SK-N-SH treated with all-trans-retinoic acid at 6 μM for 48 hours (cell line): ENCODE measurements at regions not wholly inside any gene's neighbourhood (a gene's known extent, or its start where the extent isn't known, plus 50 kb on each side); places are given as distances from the start of the nearest gene placed in this dataset.
A peak's percentile ranks its signal among the peaks of the same experiment; 100 is the strongest.

Experiments
- ATAC-seq: fragments of 200-7000 bp; cut with Tn5 transposase; 3 replicates; pipeline ENCODE4 v1.9.1; 2020; ENCODE audit warnings: mild to moderate bottlenecking, moderate library complexity
- ARNTL ChIP-seq: fragments of 450-650 bp; formaldehyde crosslinking; IDR thresholded peaks from 2 replicates; pipeline ENCODE4 v1.5.0; 2020; ENCODE audit warnings: low read depth, mild to moderate bottlenecking, moderate library complexity, borderline replicate concordance
- BACH2 ChIP-seq: fragments of 250-450 bp; sonication (Bioruptor Pico); IDR thresholded peaks from 2 replicates; pipeline ENCODE4 v1.9.0; 2021; ENCODE audit warnings: mild to moderate bottlenecking, borderline replicate concordance
- CSDC2 ChIP-seq: fragments of 250-450 bp; sonication (Bioruptor Pico); IDR thresholded peaks from 2 replicates; pipeline ENCODE4 v1.5.0; 2020; ENCODE audit warnings: mild to moderate bottlenecking, moderate library complexity
- ESRRG ChIP-seq: fragments of 250-450 bp; sonication (Bioruptor Pico); IDR thresholded peaks from 2 replicates; pipeline ENCODE4 v1.6.1; 2021; ENCODE audit warnings: mild to moderate bottlenecking
- GLIS3 ChIP-seq: fragments of 250-450 bp; sonication (Bioruptor Pico); IDR thresholded peaks from 2 replicates; pipeline ENCODE4 v1.5.0; 2020; ENCODE audit warnings: mild to moderate bottlenecking, moderate library complexity
- ISL1 ChIP-seq: fragments of 250-450 bp; sonication (Bioruptor Pico); IDR thresholded peaks from 2 replicates; pipeline ENCODE4 v2.1.2; 2022; ENCODE audit warnings: mild to moderate bottlenecking, moderate library complexity
- OSR1 ChIP-seq: fragments of 250-450 bp; sonication (Bioruptor Pico); IDR thresholded peaks from 2 replicates; pipeline ENCODE4 v1.8.0; 2022; ENCODE audit warnings: moderate library complexity, mild to moderate bottlenecking, inconsistent platforms
- PPARA ChIP-seq: fragments of 250-450 bp; sonication (Bioruptor Pico); IDR thresholded peaks from 2 replicates; pipeline ENCODE4 v1.5.0; 2020; ENCODE audit warnings: mild to moderate bottlenecking, borderline replicate concordance
- SNAI2 ChIP-seq: fragments of 250-450 bp; sonication (Bioruptor Pico); IDR thresholded peaks from 2 replicates; pipeline ENCODE4 v1.5.0; 2020; ENCODE audit warnings: mild to moderate bottlenecking, moderate library complexity
- TCF4 ChIP-seq: fragments of 250-450 bp; sonication (Bioruptor Pico); IDR thresholded peaks from 2 replicates; pipeline ENCODE4 v1.8.0; 2021; ENCODE audit warnings: mild to moderate bottlenecking, moderate library complexity, borderline replicate concordance
- ZC3H10 ChIP-seq: fragments of 250-450 bp; sonication (Bioruptor Pico); IDR thresholded peaks from 2 replicates; pipeline ENCODE4 v1.5.1; 2021; ENCODE audit warnings: mild to moderate bottlenecking, moderate library complexity
- ZFP3 ChIP-seq: fragments of 250-450 bp; sonication (Bioruptor Pico); IDR thresholded peaks from 2 replicates; pipeline ENCODE4 v1.5.0; 2020; ENCODE audit warnings: mild to moderate bottlenecking, moderate library complexity
- ZFP30 ChIP-seq: fragments of 450-650 bp; formaldehyde crosslinking; IDR thresholded peaks from 2 replicates; pipeline ENCODE4 v1.5.0; 2022; ENCODE audit warnings: mild to moderate bottlenecking, moderate library complexity
- ZNF565 ChIP-seq: fragments of 450-650 bp; formaldehyde crosslinking; conservative IDR thresholded peaks from 2 replicates; pipeline ENCODE4 v1.5.0; 2020; ENCODE audit warnings: low read depth, mild to moderate bottlenecking, moderate library complexity
- ZNF70 ChIP-seq: fragments of 450-650 bp; formaldehyde crosslinking; IDR thresholded peaks from 2 replicates; pipeline ENCODE4 v1.5.0; 2020; ENCODE audit warnings: mild to moderate bottlenecking, moderate library complexity
- ZNF8 ChIP-seq: fragments of 450-650 bp; formaldehyde crosslinking; IDR thresholded peaks from 2 replicates; pipeline ENCODE4 v1.5.0; 2020; ENCODE audit warnings: mild to moderate bottlenecking, moderate library complexity
- TF ChIP-seq, protein P1 (sequence below): fragments of 250-450 bp; sonication (Bioruptor Pico); IDR thresholded peaks from 2 replicates; pipeline ENCODE4 v1.5.1; 2021; ENCODE audit warnings: mild to moderate bottlenecking, moderate library complexity
- TF ChIP-seq, protein P2 (sequence below): fragments of 250-450 bp; sonication (Bioruptor Pico); IDR thresholded peaks from 2 replicates; pipeline ENCODE4 v1.8.0; 2020; ENCODE audit warnings: mild to moderate bottlenecking, moderate library complexity, borderline replicate concordance
- TF ChIP-seq, protein P3 (sequence below): fragments of 250-450 bp; sonication (Bioruptor Pico); IDR thresholded peaks from 2 replicates; pipeline ENCODE4 v1.5.1; 2020; ENCODE audit warnings: low read depth, mild to moderate bottlenecking, moderate library complexity

DNA sequence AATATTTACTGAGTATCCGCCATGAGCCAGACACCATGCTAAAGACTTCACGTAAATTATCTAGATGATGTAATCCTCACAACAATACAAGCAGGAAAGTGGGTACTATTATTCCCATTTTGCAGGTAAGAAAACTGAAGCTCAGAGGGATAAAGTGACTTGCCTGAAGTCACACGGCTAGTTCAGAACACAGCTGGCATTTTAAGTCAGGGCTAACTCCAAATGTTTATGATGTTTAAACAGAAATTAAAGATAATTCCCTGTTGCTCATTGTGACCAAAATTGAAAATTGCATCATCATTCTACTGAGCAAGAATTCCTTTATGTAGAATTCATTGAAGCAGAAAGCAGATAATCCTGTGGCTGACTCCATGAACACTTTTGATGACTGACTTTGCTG is 71.3 kb upstream of the STXBP5 start:
- TF ChIP-seq ESRRG (CRISPR knock-in tag) (no peak), ZC3H10 (CRISPR knock-in tag) (no peak), PPARA (no peak), OSR1 (CRISPR knock-in tag) (no peak), ZNF70 (no peak), ISL1 (CRISPR knock-in tag) (no peak), ZFP3 (CRISPR knock-in tag) (no peak), ZNF8 (no peak), BACH2 (CRISPR knock-in tag) (no peak), CSDC2 (CRISPR knock-in tag) (no peak), GLIS3 (CRISPR knock-in tag) (no peak), TCF4 (CRISPR knock-in tag) (no peak), ZNF565 (no peak), ZFP30 (CRISPR knock-in tag) (no peak)
- TF ChIP-seq, protein P1, sequence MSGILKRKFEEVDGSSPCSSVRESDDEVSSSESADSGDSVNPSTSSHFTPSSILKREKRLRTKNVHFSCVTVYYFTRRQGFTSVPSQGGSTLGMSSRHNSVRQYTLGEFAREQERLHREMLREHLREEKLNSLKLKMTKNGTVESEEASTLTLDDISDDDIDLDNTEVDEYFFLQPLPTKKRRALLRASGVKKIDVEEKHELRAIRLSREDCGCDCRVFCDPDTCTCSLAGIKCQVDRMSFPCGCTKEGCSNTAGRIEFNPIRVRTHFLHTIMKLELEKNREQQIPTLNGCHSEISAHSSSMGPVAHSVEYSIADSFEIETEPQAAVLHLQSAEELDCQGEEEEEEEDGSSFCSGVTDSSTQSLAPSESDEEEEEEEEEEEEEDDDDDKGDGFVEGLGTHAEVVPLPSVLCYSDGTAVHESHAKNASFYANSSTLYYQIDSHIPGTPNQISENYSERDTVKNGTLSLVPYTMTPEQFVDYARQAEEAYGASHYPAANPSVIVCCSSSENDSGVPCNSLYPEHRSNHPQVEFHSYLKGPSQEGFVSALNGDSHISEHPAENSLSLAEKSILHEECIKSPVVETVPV (CRISPR knock-in tag), result no peak
- TF ChIP-seq, protein P2, sequence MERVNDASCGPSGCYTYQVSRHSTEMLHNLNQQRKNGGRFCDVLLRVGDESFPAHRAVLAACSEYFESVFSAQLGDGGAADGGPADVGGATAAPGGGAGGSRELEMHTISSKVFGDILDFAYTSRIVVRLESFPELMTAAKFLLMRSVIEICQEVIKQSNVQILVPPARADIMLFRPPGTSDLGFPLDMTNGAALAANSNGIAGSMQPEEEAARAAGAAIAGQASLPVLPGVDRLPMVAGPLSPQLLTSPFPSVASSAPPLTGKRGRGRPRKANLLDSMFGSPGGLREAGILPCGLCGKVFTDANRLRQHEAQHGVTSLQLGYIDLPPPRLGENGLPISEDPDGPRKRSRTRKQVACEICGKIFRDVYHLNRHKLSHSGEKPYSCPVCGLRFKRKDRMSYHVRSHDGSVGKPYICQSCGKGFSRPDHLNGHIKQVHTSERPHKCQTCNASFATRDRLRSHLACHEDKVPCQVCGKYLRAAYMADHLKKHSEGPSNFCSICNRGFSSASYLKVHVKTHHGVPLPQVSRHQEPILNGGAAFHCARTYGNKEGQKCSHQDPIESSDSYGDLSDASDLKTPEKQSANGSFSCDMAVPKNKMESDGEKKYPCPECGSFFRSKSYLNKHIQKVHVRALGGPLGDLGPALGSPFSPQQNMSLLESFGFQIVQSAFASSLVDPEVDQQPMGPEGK (CRISPR knock-in tag), result no peak
- ATAC-seq, result no peak

DNA sequence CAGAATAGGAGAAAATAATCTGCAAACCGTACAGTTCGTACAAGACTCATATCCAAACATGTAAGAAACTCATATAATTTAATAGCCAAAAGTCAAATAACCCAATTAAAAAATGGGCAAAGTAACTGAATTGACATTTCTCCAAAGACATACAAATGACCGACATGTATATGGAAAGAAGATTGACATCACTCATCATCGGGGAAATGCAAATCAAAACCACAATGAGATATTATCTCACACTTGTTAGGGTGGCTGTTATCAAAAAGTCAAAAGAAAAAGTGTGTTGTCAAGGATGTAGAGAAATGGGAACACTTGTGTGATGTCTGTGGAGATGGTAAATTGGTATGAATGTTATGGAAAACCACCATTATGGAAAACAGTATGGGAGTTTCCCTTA is 70.5 kb upstream of the STXBP5 start:
- ATAC-seq, result no peak
- no peak for TF ChIP-seq ZNF8
- no peak for TF ChIP-seq ZNF70
- TF ChIP-seq, protein P2 (CRISPR knock-in tag), result no peak
- TF ChIP-seq CSDC2 (CRISPR knock-in tag), result no peak
- TF ChIP-seq, protein P3, sequence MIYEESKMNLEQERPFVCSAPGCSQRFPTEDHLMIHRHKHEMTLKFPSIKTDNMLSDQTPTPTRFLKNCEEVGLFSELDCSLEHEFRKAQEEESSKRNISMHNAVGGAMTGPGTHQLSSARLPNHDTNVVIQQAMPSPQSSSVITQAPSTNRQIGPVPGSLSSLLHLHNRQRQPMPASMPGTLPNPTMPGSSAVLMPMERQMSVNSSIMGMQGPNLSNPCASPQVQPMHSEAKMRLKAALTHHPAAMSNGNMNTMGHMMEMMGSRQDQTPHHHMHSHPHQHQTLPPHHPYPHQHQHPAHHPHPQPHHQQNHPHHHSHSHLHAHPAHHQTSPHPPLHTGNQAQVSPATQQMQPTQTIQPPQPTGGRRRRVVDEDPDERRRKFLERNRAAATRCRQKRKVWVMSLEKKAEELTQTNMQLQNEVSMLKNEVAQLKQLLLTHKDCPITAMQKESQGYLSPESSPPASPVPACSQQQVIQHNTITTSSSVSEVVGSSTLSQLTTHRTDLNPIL (CRISPR knock-in tag), result no peak
- TF ChIP-seq, protein P1 (CRISPR knock-in tag), result no peak
- TF ChIP-seq, all 23 proteins: peak for 0

DNA sequence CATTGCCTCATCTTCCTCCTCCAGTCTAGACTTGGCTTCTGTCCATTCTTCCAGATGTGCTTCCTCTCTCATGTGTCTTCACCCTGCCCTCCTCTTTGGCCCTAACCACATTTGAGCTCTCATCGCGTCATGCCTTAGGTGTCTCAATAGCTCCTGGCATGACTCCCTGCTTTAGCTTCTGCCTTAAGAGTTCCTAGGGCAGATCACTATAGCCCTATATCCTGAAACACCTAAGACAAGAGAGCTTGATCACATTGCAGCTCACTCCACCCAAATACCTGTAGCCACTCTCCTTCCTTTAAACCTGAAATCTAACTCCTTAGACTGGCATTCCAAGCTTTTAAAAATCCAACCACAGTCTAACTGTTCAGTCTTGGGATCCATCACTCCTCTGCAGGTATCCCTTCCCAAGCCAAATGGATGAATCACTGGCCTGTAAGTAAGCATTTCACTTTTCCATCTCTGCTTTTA is 69.0 kb upstream of the STXBP5 start:
- ATAC-seq, result peak; percentile 45; the same call in 1 of the 3 replicates
- TF ChIP-seq SNAI2 (no peak), ARNTL (CRISPR knock-in tag) (no peak), PPARA (no peak), ESRRG (CRISPR knock-in tag) (no peak), BACH2 (CRISPR knock-in tag) (no peak)
- TF ChIP-seq, protein P2 (CRISPR knock-in tag), result no peak
- TF ChIP-seq, all 23 proteins: peak for 0
